ENCODE measurements at regions not wholly inside any gene's neighbourhood (a gene's known extent, or its start where the extent isn't known, plus 50 kb on each side); places are given as distances from the start of the nearest gene placed in this dataset.
A peak's percentile ranks its signal among the peaks of the same experiment; 100 is the strongest.
"Not testable (repeated sequence)": the region's sequence is repeated elsewhere in the genome, so short reads cannot be mapped to it uniquely, and the experiment has no call there.

GRCh38 chr1:224004552-224005315 is 109.2 kb upstream of the FBXO28 start:
- not testable (repeated sequence) for H4K20me1 ChIP-seq (ENCODE audit: insufficient read depth, low read length); H3K4me2 ChIP-seq (ENCODE audit: insufficient read depth, low read length); H2AFZ ChIP-seq (ENCODE audit: low read length); H3K9me3 ChIP-seq (ENCODE audit: low read depth, low read length); DNase-seq (ENCODE audit: insufficient read length, low spot score, missing footprints); H3K27ac ChIP-seq (ENCODE audit: low read depth, low read length); H3K27me3 ChIP-seq (ENCODE audit: insufficient read depth, low read length); H3K4me1 ChIP-seq (ENCODE audit: insufficient read depth, low read length); H3K4me3 ChIP-seq (ENCODE audit: insufficient read depth, low read length)
- Histone ChIP-seq H3K79me2 (ENCODE audit: insufficient read depth, low read length) (peaks cover 10% of the 10 kb centered on the region), H3K36me3 (ENCODE audit: insufficient read depth, low read length) (peaks cover 17% of the 10 kb centered on the region)
- peak; percentile 27 for TF ChIP-seq CTCF (IDR thresholded peaks at IDR 0.05; ENCODE audit: extremely low read depth, low read depth, low read length)

- not testable (repeated sequence) for H3K4me2 ChIP-seq (ENCODE audit: insufficient read depth, low read length)
Measured at GRCh38 chr1:224003896-224004295, 110.0 kb upstream of the FBXO28 start.

GRCh38 chr1:224001757-224002156 is 112.2 kb upstream of the FBXO28 start:
- H3K4me2 ChIP-seq (ENCODE audit: insufficient read depth, low read length); H4K20me1 ChIP-seq (ENCODE audit: insufficient read depth, low read length); H3K4me3 ChIP-seq (ENCODE audit: insufficient read depth, low read length); H3K27ac ChIP-seq (ENCODE audit: low read depth, low read length); H3K4me1 ChIP-seq (ENCODE audit: insufficient read depth, low read length); H3K36me3 ChIP-seq (ENCODE audit: insufficient read depth, low read length); H2AFZ ChIP-seq (ENCODE audit: low read length); H3K27me3 ChIP-seq (ENCODE audit: insufficient read depth, low read length); DNase-seq (ENCODE audit: insufficient read length, low spot score, missing footprints); H3K9me3 ChIP-seq (ENCODE audit: low read depth, low read length): not testable (repeated sequence)
- peaks cover 15% of the 10 kb centered on the region for H3K79me2 ChIP-seq (ENCODE audit: insufficient read depth, low read length)

More at GRCh38 chr1:224003896-224004295, 110.0 kb upstream of the FBXO28 start:
- H3K79me2 ChIP-seq (ENCODE audit: insufficient read depth, low read length) = peaks cover 10% of the 10 kb centered on the region
- H3K9me3 ChIP-seq (ENCODE audit: low read depth, low read length); H4K20me1 ChIP-seq (ENCODE audit: insufficient read depth, low read length); H3K4me1 ChIP-seq (ENCODE audit: insufficient read depth, low read length); H3K4me3 ChIP-seq (ENCODE audit: insufficient read depth, low read length); DNase-seq (ENCODE audit: insufficient read length, low spot score, missing footprints); H3K27ac ChIP-seq (ENCODE audit: low read depth, low read length); H3K27me3 ChIP-seq (ENCODE audit: insufficient read depth, low read length); H2AFZ ChIP-seq (ENCODE audit: low read length): not testable (repeated sequence)
- peaks cover 16% of the 10 kb centered on the region for H3K36me3 ChIP-seq (ENCODE audit: insufficient read depth, low read length)

GRCh38 chr1:223999761-224000160 is 114.2 kb upstream of the FBXO28 start:
- H3K4me2 ChIP-seq (ENCODE audit: insufficient read depth, low read length); H4K20me1 ChIP-seq (ENCODE audit: insufficient read depth, low read length); H3K27me3 ChIP-seq (ENCODE audit: insufficient read depth, low read length); H2AFZ ChIP-seq (ENCODE audit: low read length); H3K4me1 ChIP-seq (ENCODE audit: insufficient read depth, low read length); H3K36me3 ChIP-seq (ENCODE audit: insufficient read depth, low read length); H3K9me3 ChIP-seq (ENCODE audit: low read depth, low read length); DNase-seq (ENCODE audit: insufficient read length, low spot score, missing footprints); H3K4me3 ChIP-seq (ENCODE audit: insufficient read depth, low read length): not testable (repeated sequence)
- Histone ChIP-seq H3K79me2 (ENCODE audit: insufficient read depth, low read length) (peaks cover 21% of the 10 kb centered on the region), H3K27ac (ENCODE audit: low read depth, low read length) (peak overlapping the region; percentile 91)

- peak overlapping the region; percentile 39 for H3K4me2 ChIP-seq (ENCODE audit: insufficient read depth, low read length)
- not testable (repeated sequence) for H3K9me3 ChIP-seq (ENCODE audit: low read depth, low read length); H4K20me1 ChIP-seq (ENCODE audit: insufficient read depth, low read length); H3K4me3 ChIP-seq (ENCODE audit: insufficient read depth, low read length); H3K27me3 ChIP-seq (ENCODE audit: insufficient read depth, low read length); H3K36me3 ChIP-seq (ENCODE audit: insufficient read depth, low read length); H3K4me1 ChIP-seq (ENCODE audit: insufficient read depth, low read length); DNase-seq (ENCODE audit: insufficient read length, low spot score, missing footprints); H2AFZ ChIP-seq (ENCODE audit: low read length)
- H3K27ac ChIP-seq (ENCODE audit: low read depth, low read length) = peak overlapping the region; percentile 91
- H3K79me2 ChIP-seq (ENCODE audit: insufficient read depth, low read length) = peaks cover 19% of the 10 kb centered on the region
Measured at GRCh38 chr1:223998676-223999455, 115.0 kb upstream of the FBXO28 start.

- not testable (repeated sequence) for H3K4me2 ChIP-seq (ENCODE audit: insufficient read depth, low read length); DNase-seq (ENCODE audit: insufficient read length, low spot score, missing footprints); H3K4me1 ChIP-seq (ENCODE audit: insufficient read depth, low read length); H3K36me3 ChIP-seq (ENCODE audit: insufficient read depth, low read length); H4K20me1 ChIP-seq (ENCODE audit: insufficient read depth, low read length); H2AFZ ChIP-seq (ENCODE audit: low read length); H3K27me3 ChIP-seq (ENCODE audit: insufficient read depth, low read length); H3K9me3 ChIP-seq (ENCODE audit: low read depth, low read length); H3K4me3 ChIP-seq (ENCODE audit: insufficient read depth, low read length)
- peak overlapping the region; percentile 58 for H3K27ac ChIP-seq (ENCODE audit: low read depth, low read length)
- H3K79me2 ChIP-seq (ENCODE audit: insufficient read depth, low read length) = peaks cover 23% of the 10 kb centered on the region
Measured at GRCh38 chr1:223996376-223996775, 117.5 kb upstream of the FBXO28 start.

GRCh38 chr1:223992456-223993246 is 121.3 kb upstream of the FBXO28 start:
- H3K36me3 ChIP-seq (ENCODE audit: insufficient read depth, low read length); H3K4me1 ChIP-seq (ENCODE audit: insufficient read depth, low read length); H4K20me1 ChIP-seq (ENCODE audit: insufficient read depth, low read length); H3K9me3 ChIP-seq (ENCODE audit: low read depth, low read length); H3K27me3 ChIP-seq (ENCODE audit: insufficient read depth, low read length): not testable (repeated sequence)
- Histone ChIP-seq H3K4me3 (ENCODE audit: insufficient read depth, low read length) (peak overlapping the region; percentile 72), H3K79me2 (ENCODE audit: insufficient read depth, low read length) (peaks cover 21% of the 10 kb centered on the region), H3K27ac (ENCODE audit: low read depth, low read length) (peak overlapping the region; percentile 87), H3K4me2 (ENCODE audit: insufficient read depth, low read length) (peak overlapping the region; percentile 51), H2AFZ (ENCODE audit: low read length) (peak overlapping the region; percentile 62)
- DNase-seq (ENCODE audit: insufficient read length, low spot score, missing footprints) = peak; percentile 89
